Esophagus muscularis mucosa (tissue), 4 donors: ENCODE measurements at regions not wholly inside any gene's neighbourhood (a gene's known extent, or its start where the extent isn't known, plus 50 kb on each side); places are given as distances from the start of the nearest gene placed in this dataset.
"Not testable (repeated sequence)": the region's sequence is repeated elsewhere in the genome, so short reads cannot be mapped to it uniquely, and the experiment has no call there.

Source experiments
- EP300 ChIP-seq: sonication (generic); formaldehyde crosslinking; IDR thresholded peaks from one replicate; pipeline ENCODE4 v1.6.1; 2017; ENCODE audit warnings: antibody characterized with exemption
- POLR2A ChIP-seq: fragments of 450-650 bp; IDR thresholded peaks from one replicate; pipeline ENCODE4 v1.6.1; 2017; ENCODE audit warnings: antibody characterized with exemption, moderate library complexity, mild to moderate bottlenecking, low read depth
- POLR2AphosphoS5 ChIP-seq, 2 donors: sonication (generic); formaldehyde crosslinking; IDR thresholded peaks; one replicate each; pipeline ENCODE4 v1.6.1; 2017; ENCODE audit warnings: antibody characterized with exemption in 2 of 2
- TF ChIP-seq, protein P1 (sequence below), 3 experiments: fragments of 200-600 bp in 2 of 3; fragments of 450-650 bp in 1 of 3; sonication (generic) in 2 of 3; IDR thresholded peaks; one replicate each; pipeline ENCODE4 v1.5.1; 2017 to 2019; ENCODE audit warnings: antibody characterized with exemption in 3 of 3, mild to moderate bottlenecking in 2 of 3, moderate library complexity in 1 of 3

DNA sequence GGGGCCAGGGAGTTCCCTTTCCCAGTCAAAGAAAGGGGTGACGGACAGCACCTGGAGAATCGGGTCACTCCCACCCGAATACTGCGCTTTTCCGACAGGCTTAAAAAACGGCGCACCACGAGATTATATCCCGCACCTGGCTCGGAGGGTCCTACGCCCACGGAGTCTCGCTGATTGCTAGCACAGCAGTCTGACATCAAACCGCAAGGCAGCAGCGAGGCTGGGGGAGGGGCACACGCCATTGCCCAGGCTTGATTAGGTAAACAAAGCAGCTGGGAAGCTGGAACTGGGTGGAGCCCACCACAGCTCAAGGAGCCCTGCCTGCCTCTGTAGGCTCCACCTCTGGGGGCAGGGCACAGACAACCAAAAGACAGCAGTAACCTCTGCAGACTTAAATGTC, 223.6 kb downstream of the ETV1 start:
- TF ChIP-seq, protein P1, sequence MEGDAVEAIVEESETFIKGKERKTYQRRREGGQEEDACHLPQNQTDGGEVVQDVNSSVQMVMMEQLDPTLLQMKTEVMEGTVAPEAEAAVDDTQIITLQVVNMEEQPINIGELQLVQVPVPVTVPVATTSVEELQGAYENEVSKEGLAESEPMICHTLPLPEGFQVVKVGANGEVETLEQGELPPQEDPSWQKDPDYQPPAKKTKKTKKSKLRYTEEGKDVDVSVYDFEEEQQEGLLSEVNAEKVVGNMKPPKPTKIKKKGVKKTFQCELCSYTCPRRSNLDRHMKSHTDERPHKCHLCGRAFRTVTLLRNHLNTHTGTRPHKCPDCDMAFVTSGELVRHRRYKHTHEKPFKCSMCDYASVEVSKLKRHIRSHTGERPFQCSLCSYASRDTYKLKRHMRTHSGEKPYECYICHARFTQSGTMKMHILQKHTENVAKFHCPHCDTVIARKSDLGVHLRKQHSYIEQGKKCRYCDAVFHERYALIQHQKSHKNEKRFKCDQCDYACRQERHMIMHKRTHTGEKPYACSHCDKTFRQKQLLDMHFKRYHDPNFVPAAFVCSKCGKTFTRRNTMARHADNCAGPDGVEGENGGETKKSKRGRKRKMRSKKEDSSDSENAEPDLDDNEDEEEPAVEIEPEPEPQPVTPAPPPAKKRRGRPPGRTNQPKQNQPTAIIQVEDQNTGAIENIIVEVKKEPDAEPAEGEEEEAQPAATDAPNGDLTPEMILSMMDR (IDR thresholded peaks at IDR 0.05): not testable (repeated sequence)
- TF ChIP-seq POLR2A; EP300; POLR2AphosphoS5 (IDR thresholded peaks at IDR 0.05): not testable (repeated sequence)
